Endothelial cell of umbilical vein (primary cell): ENCODE measurements at regions not wholly inside any gene's neighbourhood (a gene's known extent, or its start where the extent isn't known, plus 50 kb on each side); places are given as distances from the start of the nearest gene placed in this dataset.

Source experiments
- POLR2AphosphoS5 ChIP-seq: IDR thresholded peaks from 2 replicates; pipeline ENCODE4 v1.6.1; 2012; ENCODE audit warnings: low read depth, mild to moderate bottlenecking, control low read depth, low read length, moderate library complexity; ENCODE audit not compliant: insufficient read depth
- TF ChIP-seq, protein P1 (sequence below), 2 donors: IDR thresholded peaks; 1 replicate in 1 of 2; 2 replicates in 1 of 2; pipeline ENCODE4 v1.5.1; 2011; ENCODE audit warnings: low read length in 2 of 2, mild to moderate bottlenecking in 2 of 2, moderate library complexity in 2 of 2, control low read depth in 1 of 2, inconsistent platforms in 1 of 2, low read depth in 1 of 2; ENCODE audit not compliant: insufficient read depth in 1 of 2; ENCODE audit errors: extremely low read depth in 1 of 2

DNA sequence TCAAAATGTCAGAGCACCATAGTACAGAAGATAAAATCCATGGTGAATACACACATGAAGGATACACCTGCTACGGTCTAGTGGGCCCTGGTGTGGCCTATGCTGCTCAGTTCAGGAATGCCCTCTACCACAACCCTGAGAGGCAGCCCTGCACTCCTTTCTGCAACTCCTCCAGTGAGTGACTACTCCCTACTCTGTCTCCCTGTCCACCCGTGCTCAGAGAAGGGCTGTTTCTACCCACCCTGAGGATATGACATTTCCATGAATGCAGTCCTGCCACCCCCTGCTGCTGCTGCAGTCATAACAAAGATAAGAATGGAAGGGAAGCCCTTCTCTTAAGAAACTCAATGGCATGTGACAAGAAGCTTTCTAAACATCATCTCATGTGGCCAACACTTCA lies 137.0 kb downstream of the EN1 start:
- TF ChIP-seq, protein P1, sequence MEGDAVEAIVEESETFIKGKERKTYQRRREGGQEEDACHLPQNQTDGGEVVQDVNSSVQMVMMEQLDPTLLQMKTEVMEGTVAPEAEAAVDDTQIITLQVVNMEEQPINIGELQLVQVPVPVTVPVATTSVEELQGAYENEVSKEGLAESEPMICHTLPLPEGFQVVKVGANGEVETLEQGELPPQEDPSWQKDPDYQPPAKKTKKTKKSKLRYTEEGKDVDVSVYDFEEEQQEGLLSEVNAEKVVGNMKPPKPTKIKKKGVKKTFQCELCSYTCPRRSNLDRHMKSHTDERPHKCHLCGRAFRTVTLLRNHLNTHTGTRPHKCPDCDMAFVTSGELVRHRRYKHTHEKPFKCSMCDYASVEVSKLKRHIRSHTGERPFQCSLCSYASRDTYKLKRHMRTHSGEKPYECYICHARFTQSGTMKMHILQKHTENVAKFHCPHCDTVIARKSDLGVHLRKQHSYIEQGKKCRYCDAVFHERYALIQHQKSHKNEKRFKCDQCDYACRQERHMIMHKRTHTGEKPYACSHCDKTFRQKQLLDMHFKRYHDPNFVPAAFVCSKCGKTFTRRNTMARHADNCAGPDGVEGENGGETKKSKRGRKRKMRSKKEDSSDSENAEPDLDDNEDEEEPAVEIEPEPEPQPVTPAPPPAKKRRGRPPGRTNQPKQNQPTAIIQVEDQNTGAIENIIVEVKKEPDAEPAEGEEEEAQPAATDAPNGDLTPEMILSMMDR (IDR thresholded peaks at IDR 0.05; ENCODE audit: extremely low read depth in 1 of 2, insufficient read depth in 1 of 2, low read depth in 1 of 2, low read length in 2 of 2): no peak
- TF ChIP-seq POLR2AphosphoS5: no peak
